Upper lobe of left lung (tissue), 6 donors: ENCODE measurements at regions not wholly inside any gene's neighbourhood (a gene's known extent, or its start where the extent isn't known, plus 50 kb on each side); places are given as distances from the start of the nearest gene placed in this dataset.

ENCODE experiments used
- ATAC-seq, 2 donors: fragments of 200-7000 bp; cut with Tn5 transposase; one replicate each; pipeline ENCODE4 v1.9.1; 2022; ENCODE audit warnings: mild to moderate bottlenecking in 2 of 2, moderate library complexity in 2 of 2; ENCODE audit not compliant: low FRiP score in 2 of 2
- DNase-seq, 2 donors: peaks; one replicate each; pipeline ENCODE4 v3.0.0-alpha.2; 2019 to 2020
- H3K27ac ChIP-seq, 4 donors: fragments of 200-600 bp; sonication (generic); one replicate each; pipeline ENCODE4 v1.5.1; 2016 to 2019
- H3K27me3 ChIP-seq, 4 donors: fragments of 200-600 bp; sonication (generic); one replicate each; pipeline ENCODE4 v1.5.1; 2017 to 2019
- H3K36me3 ChIP-seq, 4 donors: fragments of 200-600 bp; sonication (generic); one replicate each; pipeline ENCODE4 v1.5.1; 2016 to 2019
- H3K4me1 ChIP-seq, 4 donors: fragments of 200-600 bp; sonication (generic); one replicate each; pipeline ENCODE4 v1.5.1; 2018 to 2019
- H3K4me3 ChIP-seq, 4 donors: fragments of 200-600 bp; sonication (generic); one replicate each; pipeline ENCODE4 v1.5.1; 2017 to 2019; ENCODE audit warnings: mild to moderate bottlenecking in 2 of 4, moderate library complexity in 1 of 4
- H3K9me3 ChIP-seq, 4 donors: fragments of 200-600 bp; sonication (generic); one replicate each; pipeline ENCODE4 v1.5.1; 2018 to 2019
- CTCF ChIP-seq, 6 experiments: fragments of 450-650 bp in 4 of 6; fragments of 200-600 bp in 2 of 6; sonication (generic) in 2 of 6; IDR thresholded peaks; one replicate each; pipeline ENCODE4 v1.5.1; 2016 to 2019; ENCODE audit warnings: antibody characterized with exemption in 6 of 6
- EP300 ChIP-seq, 4 donors: sonication (generic); formaldehyde crosslinking; IDR thresholded peaks; one replicate each; pipeline ENCODE4 v1.5.1; 2017; ENCODE audit warnings: antibody characterized with exemption in 4 of 4, control low read depth in 2 of 4
- POLR2A ChIP-seq, 4 donors: fragments of 450-650 bp; IDR thresholded peaks; one replicate each; pipeline ENCODE4 v1.5.1; 2016 to 2017; ENCODE audit warnings: antibody characterized with exemption in 4 of 4, mild to moderate bottlenecking in 2 of 4
- POLR2AphosphoS5 ChIP-seq, 2 donors: sonication (generic); formaldehyde crosslinking; IDR thresholded peaks; one replicate each; pipeline ENCODE4 v1.5.1; 2017; ENCODE audit warnings: antibody characterized with exemption in 2 of 2
- WGBS, 2 donors: methylation state at CpG; one replicate each; pipeline ENCODE4 v1.1.5; 2017 to 2018; 5-methylcytosine and 5-hydroxymethylcytosine counted together
- donor health status: DM: no; HTN: no; CAD: no; lungs with moderate emphysema.
- donor health status: DM: no; HTN: yes; CAD: no; lungs with severe emphysema.

- DNase-seq (no peak), ATAC-seq (no peak)
- WGBS, 2 donors, result 85 to 90% methylated on average over 10 of the region's 10 CpGs
- H3K9me3 ChIP-seq, result peaks cover 0 to 13% (median 10%) of the 10 kb centered on the region in 4 donors
- H3K27me3 ChIP-seq, result no peaks in the 10 kb centered on the region
- no peak overlapping the region for H3K27ac ChIP-seq
- TF ChIP-seq POLR2AphosphoS5 (IDR thresholded peaks at IDR 0.05) (peak in 1 of 2 donors; percentile 8), CTCF (IDR thresholded peaks at IDR 0.05) (no peak), EP300 (IDR thresholded peaks at IDR 0.05) (no peak)
- H3K36me3 ChIP-seq, result no peaks in the 10 kb centered on the region
- no peak overlapping the region for H3K4me3 ChIP-seq
- H3K4me1 ChIP-seq, result no peaks in the 10 kb centered on the region
Measured at GRCh38 chr6:150299873-150300485, 68.8 kb upstream of the IYD start.

- Histone ChIP-seq H3K27ac (no peak overlapping the region), H3K36me3 (no peaks in the 10 kb centered on the region), H3K27me3 (no peaks in the 10 kb centered on the region), H3K9me3 (peaks cover 0 to 13% (median 9%) of the 10 kb centered on the region in 4 donors), H3K4me3 (no peak overlapping the region), H3K4me1 (no peaks in the 10 kb centered on the region)
- WGBS, 2 donors, result 91 to 92% methylated on average over 6 of the region's 6 CpGs
- ATAC-seq (peak in 1 of 2 donors; percentile 32), DNase-seq (no peak)
- TF ChIP-seq CTCF (IDR thresholded peaks at IDR 0.05) (no peak), POLR2AphosphoS5 (IDR thresholded peaks at IDR 0.05) (no peak), EP300 (IDR thresholded peaks at IDR 0.05) (no peak), POLR2A (IDR thresholded peaks at IDR 0.05) (no peak)
Measured at GRCh38 chr6:150301846-150302519, 66.8 kb upstream of the IYD start.

GRCh38 chr6:150302520-150303176, 66.2 kb upstream of the IYD start:
- no peaks in the 10 kb centered on the region for H3K36me3 ChIP-seq
- DNase-seq (no peak), ATAC-seq (no peak)
- H3K27ac ChIP-seq, result no peak overlapping the region
- H3K4me1 ChIP-seq, result no peaks in the 10 kb centered on the region
- H3K9me3 ChIP-seq, result peaks cover 0 to 6% (median 2%) of the 10 kb centered on the region in 4 donors
- TF ChIP-seq CTCF (IDR thresholded peaks at IDR 0.05) (no peak), POLR2A (IDR thresholded peaks at IDR 0.05) (no peak), POLR2AphosphoS5 (IDR thresholded peaks at IDR 0.05) (no peak), EP300 (IDR thresholded peaks at IDR 0.05) (no peak)
- H3K4me3 ChIP-seq, result no peak overlapping the region
- 75 to 77% methylated on average over 4 to 7 of the region's 7 CpGs for WGBS, 2 donors
- no peaks in the 10 kb centered on the region for H3K27me3 ChIP-seq

- Histone ChIP-seq H3K4me1 (no peaks in the 10 kb centered on the region), H3K27ac (no peak overlapping the region), H3K27me3 (no peaks in the 10 kb centered on the region), H3K9me3 (peaks cover 0 to under 1% (median 0%) of the 10 kb centered on the region in 4 donors), H3K4me3 (no peak overlapping the region), H3K36me3 (no peaks in the 10 kb centered on the region)
- TF ChIP-seq POLR2A (IDR thresholded peaks at IDR 0.05) (no peak), POLR2AphosphoS5 (IDR thresholded peaks at IDR 0.05) (no peak), CTCF (IDR thresholded peaks at IDR 0.05) (no peak), EP300 (IDR thresholded peaks at IDR 0.05) (no peak)
- ATAC-seq, result no peak
- DNase-seq, result no peak
- WGBS, 2 donors, result 92 to 97% methylated on average over 2 of the region's 2 CpGs
Measured at GRCh38 chr6:150303256-150303655, 65.6 kb upstream of the IYD start.
